AG10803 (cell line): ENCODE measurements at regions not wholly inside any gene's neighbourhood (a gene's known extent, or its start where the extent isn't known, plus 50 kb on each side); places are given as distances from the start of the nearest gene placed in this dataset.

Experiments used
- DNase-seq: peaks from one replicate; pipeline ENCODE4 v3.0.0; 2010; ENCODE audit warnings: low read depth
- H3K4me3 ChIP-seq: 2 replicates; pipeline ENCODE4 v1.5.1; 2011; ENCODE audit warnings: mild to moderate bottlenecking, low read length, control low read depth
- TF ChIP-seq, protein P1 (sequence below): conservative IDR thresholded peaks from 2 replicates; pipeline ENCODE4 v1.5.1; 2011; ENCODE audit warnings: mild to moderate bottlenecking, low read length, control low read depth, inconsistent platforms

DNA sequence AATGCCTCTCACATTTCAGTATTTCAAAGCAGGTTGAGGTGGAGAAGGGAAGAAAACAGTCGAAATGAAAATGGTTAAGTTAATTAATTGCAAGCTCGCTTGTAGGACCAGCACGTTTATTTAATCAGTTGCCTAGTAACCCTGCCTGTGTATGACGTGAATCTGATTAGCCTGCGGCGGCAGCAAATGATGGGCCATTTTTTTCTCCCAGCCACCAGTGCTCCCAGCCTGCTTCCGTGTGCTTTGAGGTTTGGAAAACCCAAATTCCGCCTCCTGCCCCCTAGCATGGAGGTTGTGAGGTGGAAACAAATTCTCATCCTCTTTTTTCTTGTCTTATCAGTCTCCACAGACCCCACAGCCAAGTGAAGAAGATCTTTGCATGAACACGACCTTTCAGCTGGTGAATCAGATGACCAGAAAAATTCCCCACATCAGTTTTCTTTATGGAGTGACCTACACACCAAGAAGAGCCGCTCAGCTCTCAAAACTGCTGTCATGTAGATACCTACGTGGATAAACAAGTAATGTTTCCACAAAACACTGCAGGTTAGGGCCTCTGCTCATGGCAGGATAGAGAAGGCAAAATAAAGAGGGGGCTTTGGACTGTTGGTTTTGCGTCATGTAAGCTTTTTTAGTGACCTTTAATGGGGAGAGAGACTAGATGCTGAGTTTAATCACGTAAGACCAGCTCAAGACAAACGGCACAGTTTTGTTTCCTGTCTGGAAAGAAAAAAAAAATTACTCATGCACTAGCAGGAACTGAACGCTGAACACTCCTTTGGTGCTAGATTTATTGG lies 572.9 kb upstream of the NOX3 start:
- DNase-seq = peak; percentile 31

GRCh38 chr6:156027248-156027626 lies 571.6 kb upstream of the NOX3 start:
- TF ChIP-seq, protein P1, sequence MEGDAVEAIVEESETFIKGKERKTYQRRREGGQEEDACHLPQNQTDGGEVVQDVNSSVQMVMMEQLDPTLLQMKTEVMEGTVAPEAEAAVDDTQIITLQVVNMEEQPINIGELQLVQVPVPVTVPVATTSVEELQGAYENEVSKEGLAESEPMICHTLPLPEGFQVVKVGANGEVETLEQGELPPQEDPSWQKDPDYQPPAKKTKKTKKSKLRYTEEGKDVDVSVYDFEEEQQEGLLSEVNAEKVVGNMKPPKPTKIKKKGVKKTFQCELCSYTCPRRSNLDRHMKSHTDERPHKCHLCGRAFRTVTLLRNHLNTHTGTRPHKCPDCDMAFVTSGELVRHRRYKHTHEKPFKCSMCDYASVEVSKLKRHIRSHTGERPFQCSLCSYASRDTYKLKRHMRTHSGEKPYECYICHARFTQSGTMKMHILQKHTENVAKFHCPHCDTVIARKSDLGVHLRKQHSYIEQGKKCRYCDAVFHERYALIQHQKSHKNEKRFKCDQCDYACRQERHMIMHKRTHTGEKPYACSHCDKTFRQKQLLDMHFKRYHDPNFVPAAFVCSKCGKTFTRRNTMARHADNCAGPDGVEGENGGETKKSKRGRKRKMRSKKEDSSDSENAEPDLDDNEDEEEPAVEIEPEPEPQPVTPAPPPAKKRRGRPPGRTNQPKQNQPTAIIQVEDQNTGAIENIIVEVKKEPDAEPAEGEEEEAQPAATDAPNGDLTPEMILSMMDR = no peak
- DNase-seq = no peak
- no peak overlapping the region for H3K4me3 ChIP-seq

More for the DNA sequence above, 572.9 kb upstream of the NOX3 start:
- TF ChIP-seq, protein P1 = no peak
- H3K4me3 ChIP-seq = no peak overlapping the region

GRCh38 chr6:156026486-156027247 lies 571.0 kb upstream of the NOX3 start:
- no peak for DNase-seq
- H3K4me3 ChIP-seq = no peak overlapping the region
- TF ChIP-seq, protein P1 = no peak

GRCh38 chr6:156024339-156024738 lies 568.7 kb upstream of the NOX3 start:
- TF ChIP-seq, protein P1 = no peak
- H3K4me3 ChIP-seq = no peak overlapping the region
- no peak for DNase-seq

DNA sequence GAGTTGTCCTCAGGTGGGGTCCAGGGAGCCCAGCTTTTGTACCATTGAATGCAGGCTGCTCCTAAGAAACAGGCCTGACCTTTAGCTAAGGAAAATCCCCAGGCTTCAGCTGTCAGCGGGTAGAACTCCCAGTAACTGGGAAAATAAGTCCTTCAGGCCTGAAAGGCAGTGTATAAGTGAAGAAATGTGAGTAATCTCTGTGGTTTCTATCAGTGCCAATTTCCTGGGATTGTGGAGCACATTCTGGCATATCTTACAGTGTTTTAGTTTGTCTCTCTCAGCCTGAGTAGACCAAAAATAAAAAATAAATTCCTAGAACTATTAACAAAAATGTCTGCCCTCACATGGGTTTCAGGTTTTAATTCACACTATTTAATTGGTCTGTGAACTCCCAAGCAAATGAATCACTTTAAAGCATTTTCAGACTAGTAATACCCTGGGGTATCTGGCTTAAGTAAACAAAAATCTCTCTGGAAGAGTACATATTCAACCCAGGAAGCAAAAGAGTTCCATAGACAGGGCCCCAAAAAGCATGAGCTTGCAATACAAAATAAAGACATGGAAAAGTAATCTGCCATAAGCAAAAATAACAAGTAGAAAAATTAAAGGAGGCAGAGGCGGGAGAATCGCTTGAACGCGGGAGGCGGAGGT lies 566.2 kb upstream of the NOX3 start:
- H3K4me3 ChIP-seq = no peak overlapping the region
- TF ChIP-seq, protein P1 = no peak
- peak; percentile 71 for DNase-seq

DNA sequence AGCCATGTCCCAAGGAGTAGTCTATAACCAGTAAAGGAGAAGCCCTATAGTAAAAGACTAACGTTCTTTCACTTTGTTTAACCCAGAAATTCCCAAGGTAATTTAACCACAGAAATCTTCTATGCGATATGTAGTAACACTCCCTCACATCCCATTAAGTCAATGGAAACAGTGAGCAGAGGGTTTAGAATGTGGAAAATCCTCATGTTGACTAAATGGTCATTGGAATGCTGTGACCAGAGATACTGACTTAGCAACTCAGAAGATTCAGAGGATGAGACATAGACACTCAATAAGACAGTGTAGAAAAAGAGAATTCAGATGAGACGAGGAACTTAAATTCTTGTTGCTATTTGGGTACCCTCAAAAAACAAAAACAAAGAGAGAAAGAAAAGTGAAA lies 562.2 kb upstream of the NOX3 start:
- TF ChIP-seq, protein P1 = no peak
- no peak overlapping the region for H3K4me3 ChIP-seq
- peak; percentile 55 for DNase-seq
